Body of pancreas (tissue), 4 donors: ENCODE measurements at regions not wholly inside any gene's neighbourhood (a gene's known extent, or its start where the extent isn't known, plus 50 kb on each side); places are given as distances from the start of the nearest gene placed in this dataset.

Source experiments
- POLR2A ChIP-seq, 3 donors: fragments of 450-650 bp; IDR thresholded peaks; one replicate each; pipeline ENCODE4 v1.6.1; 2016; ENCODE audit warnings: antibody characterized with exemption in 3 of 3, mild to moderate bottlenecking in 2 of 3
- TF ChIP-seq, protein P1 (sequence below), 7 experiments: fragments of 450-650 bp in 4 of 7; fragments of 200-600 bp in 3 of 7; sonication (generic) in 3 of 7; IDR thresholded peaks; one replicate each; pipeline ENCODE4 v1.5.1; 2016 to 2019; ENCODE audit warnings: antibody characterized with exemption in 7 of 7

DNA sequence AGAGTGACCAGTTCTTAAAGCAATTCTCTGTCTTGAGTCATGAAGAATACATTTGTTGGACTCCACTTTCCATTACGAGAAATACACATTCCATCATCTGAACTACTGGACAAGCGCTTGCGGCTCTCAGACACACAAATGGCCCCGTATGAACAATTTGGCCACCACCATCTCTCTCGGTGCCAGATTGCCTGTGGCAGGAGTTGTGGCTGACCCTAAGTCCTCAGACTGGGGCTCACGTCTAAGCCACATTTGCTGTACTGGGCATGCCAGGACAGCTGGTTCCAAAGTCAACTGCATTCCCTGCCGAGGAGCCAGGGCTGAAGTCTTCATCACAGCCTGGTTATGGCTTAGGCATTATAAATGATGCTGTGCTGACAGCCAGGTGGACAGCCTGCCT, 227.5 kb downstream of the MIAT start:
- TF ChIP-seq, protein P1, sequence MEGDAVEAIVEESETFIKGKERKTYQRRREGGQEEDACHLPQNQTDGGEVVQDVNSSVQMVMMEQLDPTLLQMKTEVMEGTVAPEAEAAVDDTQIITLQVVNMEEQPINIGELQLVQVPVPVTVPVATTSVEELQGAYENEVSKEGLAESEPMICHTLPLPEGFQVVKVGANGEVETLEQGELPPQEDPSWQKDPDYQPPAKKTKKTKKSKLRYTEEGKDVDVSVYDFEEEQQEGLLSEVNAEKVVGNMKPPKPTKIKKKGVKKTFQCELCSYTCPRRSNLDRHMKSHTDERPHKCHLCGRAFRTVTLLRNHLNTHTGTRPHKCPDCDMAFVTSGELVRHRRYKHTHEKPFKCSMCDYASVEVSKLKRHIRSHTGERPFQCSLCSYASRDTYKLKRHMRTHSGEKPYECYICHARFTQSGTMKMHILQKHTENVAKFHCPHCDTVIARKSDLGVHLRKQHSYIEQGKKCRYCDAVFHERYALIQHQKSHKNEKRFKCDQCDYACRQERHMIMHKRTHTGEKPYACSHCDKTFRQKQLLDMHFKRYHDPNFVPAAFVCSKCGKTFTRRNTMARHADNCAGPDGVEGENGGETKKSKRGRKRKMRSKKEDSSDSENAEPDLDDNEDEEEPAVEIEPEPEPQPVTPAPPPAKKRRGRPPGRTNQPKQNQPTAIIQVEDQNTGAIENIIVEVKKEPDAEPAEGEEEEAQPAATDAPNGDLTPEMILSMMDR (IDR thresholded peaks at IDR 0.05) = no peak
- no peak for TF ChIP-seq POLR2A (IDR thresholded peaks at IDR 0.05)
